GM21576 (cell line): ENCODE measurements at regions not wholly inside any gene's neighbourhood (a gene's known extent, or its start where the extent isn't known, plus 50 kb on each side); places are given as distances from the start of the nearest gene placed in this dataset.

Experiments used
- ATAC-seq: cut with Tn5 transposase; IDR thresholded peaks from one replicate; pipeline ENCODE4 v1.9.1; 2021; ENCODE audit warnings: mild to moderate bottlenecking, moderate library complexity; ENCODE audit not compliant: unreplicated experiment

DNA sequence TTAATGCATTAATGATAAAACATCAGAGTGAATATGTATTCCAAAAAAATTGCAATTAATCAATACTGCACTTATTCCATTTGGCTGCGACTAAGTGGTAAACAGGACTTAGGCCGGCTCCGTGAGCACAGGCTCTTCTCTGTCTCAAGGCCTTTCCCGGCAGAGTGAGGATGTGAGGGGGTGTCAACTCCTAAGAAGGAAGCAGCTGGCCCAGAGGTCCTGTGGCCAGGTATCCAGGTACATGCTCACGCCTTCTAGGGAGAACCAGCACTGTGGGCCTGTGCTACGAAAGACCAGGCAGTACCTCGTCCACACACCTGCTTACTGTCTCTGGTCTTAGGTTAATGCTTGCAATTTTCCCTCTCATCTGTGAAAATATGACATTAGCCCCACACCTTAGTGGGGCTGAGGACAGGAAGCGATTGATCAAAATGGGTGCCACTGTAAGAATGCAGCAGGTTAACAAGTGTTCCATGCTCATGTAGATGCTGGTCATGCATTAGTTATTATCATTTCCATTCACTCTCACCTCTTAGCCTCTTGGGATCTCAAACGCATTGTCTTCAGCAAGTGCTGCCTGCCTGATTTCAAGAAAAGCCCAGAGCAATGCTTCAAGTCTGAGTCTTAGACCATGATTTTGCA, 175.3 kb downstream of the ABHD5 start:
- ATAC-seq = no peak

DNA sequence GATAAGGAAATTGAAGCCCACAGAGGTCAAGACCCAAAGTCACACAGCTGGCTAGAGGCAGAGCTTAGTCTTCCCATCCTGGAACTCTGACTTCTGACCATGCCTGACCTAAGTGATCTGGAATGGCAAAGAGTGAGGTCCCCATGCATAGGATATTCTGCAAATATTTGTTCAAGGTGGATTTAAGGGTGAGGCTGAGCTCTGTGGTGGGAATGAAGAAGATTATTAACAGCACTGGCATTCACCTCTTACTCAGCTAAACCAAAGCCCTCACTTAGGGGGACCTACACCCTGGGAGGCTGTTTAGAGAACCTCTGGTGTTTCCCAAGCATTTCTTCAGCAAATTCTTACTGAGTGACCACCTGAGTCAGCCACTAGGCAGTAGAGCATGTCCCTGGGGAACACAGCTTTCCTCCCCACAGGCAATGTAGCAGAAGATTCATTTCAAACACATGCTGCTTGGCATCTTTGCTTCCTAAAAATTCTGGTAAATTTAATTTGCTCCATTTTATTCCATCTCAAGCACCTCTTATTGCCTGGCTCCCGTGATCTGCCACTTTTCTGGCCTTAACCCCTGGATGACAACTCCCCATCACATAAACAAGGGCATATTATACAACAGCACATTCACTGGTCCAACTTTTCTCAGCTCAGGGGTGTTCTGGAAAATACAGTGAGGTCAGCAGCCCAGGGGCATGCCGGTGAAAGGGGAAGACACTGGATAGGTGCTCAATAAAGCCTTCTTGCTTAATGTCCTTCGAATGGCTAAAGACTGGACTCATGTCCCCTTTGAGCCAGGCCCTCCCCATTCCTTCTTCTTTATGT, 176.0 kb downstream of the ABHD5 start:
- ATAC-seq = no peak

DNA sequence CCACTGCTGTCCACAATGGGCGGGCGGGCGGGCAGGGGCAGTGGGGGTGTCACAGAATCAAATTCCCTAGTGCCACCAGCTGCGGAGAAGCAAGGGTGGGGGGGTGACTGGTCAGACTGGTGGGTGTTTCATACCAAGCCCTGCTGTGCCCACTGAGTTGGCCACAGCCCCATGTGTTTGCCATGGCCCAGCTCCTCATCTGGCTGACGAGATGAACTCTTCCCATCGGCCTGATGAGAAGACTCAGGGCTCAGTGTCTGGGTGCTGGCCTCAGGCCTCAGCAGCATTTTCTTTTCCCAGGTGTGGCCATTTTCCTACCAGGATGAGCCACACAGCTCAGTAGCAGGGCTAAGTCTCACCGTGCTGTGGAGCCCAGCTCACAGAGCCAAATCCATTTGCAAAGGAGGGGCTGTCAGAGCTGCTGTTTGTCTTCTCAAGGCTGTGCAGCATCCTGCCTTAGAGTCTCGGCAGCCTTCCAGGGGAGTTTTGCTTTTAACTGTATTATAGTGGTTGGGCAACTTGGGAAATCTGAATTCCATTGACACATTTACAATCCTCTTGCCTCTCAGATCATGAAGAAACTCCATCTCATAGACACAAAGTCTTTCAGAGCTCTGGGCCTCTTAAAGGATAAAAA, 176.8 kb downstream of the ABHD5 start:
- no peak for ATAC-seq

DNA sequence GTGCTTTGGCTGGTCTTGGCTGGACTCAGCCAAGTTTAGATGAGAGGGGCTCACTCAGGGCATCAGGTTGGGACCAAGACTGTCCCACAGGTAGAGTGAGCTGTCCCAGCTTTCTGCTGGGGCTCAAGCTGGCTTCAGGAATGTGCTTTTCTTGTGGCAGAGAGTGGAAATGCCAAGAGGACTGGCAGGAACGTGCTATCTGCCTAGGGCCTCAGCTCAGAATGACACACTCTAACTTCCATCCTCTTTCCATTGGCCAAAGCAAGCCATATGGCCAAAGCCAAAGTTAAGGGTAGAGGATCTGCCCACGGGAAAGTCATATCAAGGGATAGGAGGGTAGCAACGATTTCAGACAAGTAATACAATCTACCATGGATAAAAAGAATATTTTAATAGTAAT, 178.8 kb downstream of the ABHD5 start:
- no peak for ATAC-seq

GRCh38 chr3:43870120-43870519, 179.4 kb downstream of the ABHD5 start:
- no peak for ATAC-seq

DNA sequence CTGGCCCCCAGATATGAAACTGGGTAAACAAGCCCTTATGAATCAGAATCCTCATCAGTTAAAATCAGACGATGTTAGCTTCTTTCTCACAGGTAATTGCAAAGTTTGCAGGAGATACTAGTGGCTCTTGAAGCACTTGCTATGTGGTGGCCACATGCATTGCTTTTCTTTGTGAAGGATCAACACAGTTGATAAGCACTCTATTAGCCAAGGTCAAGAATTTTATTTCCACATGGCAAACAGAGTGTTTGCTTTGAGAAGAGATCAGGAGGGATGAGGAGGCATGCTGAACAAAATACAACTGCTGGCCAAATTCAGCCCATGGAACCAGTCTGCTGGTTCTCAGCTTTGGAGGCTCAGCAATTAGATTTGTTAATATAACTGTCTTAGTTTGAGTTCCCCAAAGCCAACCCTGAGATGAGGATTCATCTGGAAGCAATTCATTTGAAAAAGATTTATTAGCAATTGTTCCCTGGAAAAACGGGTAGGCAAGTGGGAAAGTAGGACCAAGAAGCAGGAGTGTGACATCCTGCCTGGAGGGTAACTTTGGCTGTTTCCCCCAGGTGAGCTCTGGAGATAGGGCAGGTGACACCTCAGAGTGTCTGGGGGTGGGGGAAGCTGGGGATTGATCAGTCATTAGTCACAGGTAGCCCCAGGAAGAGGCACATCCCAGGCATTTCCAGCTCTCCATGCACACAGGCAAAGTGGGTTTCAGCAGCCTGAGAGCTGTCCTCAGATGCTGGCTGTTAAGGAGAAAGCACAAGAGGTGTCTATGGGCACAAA, 180.3 kb downstream of the ABHD5 start:
- no peak for ATAC-seq

- ATAC-seq = no peak
Observed at GRCh38 chr3:43871627-43872245, 181.0 kb downstream of the ABHD5 start.

DNA sequence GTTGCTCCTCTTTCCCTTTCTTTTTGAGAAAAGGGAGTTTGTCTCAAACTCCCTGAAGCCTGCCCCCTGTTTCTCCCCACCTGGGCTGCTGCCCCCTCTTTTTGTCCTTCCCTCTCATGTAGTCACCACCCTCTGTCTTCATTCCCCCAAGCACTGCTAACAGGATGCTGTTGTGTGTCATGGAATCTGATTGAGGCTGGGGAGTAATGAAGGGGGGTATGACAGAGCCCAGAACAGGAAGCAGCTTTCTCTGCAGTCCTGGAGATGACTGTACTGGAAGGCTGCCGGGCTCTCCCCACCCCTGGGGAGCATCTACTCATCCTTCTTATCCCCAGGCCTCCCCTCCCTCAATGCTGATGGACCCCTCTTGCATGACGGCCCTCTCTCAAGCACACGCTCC, 181.6 kb downstream of the ABHD5 start:
- ATAC-seq = no peak

DNA sequence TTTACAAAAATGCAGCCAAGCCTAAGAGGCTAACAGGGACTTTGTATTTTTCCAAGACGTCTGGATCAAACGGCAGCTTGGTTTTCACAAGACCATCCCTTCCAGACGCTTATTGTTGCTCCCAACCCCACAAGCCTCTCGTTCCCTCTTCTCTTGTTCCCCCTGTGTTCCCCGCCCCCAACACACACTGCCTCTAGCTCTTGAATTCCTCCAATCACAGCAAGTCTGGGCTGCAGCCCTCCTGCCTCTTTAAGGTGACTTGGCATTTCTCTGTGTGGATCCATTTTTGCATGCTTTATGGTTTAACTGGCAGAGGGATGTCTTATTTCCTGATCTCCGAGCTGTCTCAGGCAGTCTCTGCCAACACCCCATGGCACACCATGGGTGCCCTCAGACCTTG, 182.2 kb downstream of the ABHD5 start:
- ATAC-seq = no peak

DNA sequence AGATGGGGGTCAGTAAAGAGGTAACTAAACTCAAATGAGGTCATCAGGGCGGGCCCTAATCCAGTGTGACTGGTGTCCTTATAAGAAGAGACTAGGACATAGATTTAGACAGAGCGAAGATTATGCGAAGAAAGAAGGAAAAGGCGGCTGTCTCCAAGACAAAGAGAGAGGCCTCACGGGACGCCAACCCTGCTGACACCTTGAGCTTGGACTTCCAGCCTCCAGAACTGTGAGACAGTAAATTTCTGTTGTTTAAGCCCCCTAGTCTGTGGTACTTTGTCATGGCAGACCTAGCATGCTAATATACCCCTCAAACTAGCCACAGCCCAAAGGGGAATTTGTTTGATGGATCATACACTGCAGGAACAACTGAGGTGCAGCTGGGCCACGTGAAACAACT, 183.0 kb downstream of the ABHD5 start:
- ATAC-seq = no peak

DNA sequence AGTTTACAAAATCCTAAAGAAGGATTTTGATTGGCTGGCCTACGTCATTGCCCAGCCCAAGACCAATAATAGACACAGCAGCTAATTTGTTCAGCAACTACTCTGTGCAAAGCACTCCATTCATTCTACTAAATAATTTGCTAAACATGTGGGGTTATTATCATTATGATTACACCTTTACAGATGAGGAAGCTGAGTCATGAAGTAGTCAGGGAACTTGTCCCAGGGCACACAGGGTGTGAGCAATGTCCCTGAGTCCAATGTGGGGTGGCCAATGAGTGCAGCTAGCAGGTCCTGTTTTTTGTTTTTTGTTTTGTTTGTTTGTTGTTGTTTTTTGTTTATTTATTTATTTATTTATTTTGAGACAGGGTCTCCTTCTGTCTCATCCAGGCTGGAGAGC, 183.6 kb downstream of the ABHD5 start:
- ATAC-seq = no peak

DNA sequence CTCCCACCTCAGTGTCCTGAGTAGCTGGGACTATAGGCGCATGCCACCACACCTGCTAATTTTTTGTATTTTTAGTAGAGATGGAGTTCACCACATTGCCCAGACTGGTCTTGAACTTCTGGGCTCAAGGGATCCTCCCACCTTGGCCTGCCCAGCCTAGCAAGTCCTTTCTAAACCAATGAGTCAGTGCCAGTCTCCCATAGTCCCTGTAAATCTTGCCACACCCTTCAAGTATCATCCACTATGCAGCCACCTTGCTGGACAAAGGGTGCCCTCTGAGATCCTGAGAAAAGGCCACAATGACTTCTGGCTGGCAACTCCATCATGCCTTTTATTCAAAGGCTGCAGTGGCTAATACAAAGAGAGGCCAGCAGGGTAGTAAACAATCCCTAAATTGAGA, 184.0 kb downstream of the ABHD5 start:
- ATAC-seq = no peak

DNA sequence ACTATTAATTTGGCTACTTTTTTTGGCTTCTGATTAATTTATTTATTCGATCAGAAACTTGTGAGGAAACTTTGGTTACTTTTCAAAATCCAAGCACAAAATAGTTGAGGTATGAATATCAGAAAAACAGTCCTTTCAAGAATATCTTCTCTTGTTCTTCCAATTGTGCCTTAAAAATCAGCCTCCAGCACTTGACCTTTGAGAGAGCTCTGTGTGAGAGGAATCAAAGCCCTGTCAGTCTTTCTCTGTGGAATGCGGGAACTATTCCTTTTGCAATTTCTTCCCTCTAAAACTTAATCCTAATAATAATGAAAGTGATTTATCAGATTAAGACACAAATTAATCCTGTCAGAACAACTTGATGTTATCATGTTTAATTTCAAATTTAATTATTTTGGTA, 185.9 kb downstream of the ABHD5 start:
- no peak for ATAC-seq

GRCh38 chr3:43879166-43879565, 188.4 kb downstream of the ABHD5 start:
- no peak for ATAC-seq

DNA sequence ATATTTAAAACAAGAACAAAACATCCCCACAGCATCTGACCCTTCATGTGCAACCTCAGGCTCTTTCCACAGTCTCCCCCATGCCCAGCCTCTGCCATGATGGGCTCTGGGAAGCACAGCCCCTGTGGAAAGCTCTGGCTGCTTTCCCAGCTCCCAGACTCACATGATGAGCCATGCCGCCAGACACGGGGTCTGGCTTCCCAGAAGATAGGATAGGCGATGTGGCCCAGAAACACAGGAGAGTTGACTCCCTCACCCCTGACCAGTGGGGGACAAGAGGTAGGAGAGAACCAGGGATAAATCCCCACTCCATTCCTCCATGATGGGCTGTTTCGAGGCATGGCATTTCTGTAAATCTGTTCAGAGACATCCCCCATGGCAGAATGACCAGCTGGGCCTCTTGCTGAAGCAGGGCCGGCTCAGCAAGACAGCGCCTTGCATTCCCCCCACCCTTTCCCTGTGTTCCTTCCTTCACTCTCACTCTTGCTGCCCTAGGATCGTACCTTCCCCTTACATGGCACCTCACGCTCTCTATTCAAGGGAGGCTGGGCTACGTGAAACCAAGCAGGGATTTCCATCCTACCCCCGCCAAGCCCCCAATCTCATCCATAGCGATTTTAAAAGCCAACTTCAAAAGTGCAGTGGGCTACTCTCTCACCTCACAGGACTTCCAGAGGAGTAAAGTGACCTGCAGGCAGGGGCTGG, 192.4 kb downstream of the ABHD5 start:
- no peak for ATAC-seq

GRCh38 chr3:43883729-43884396, 193.1 kb downstream of the ABHD5 start:
- ATAC-seq = no peak

- no peak for ATAC-seq
Observed at GRCh38 chr3:43884581-43884980, 193.8 kb downstream of the ABHD5 start.

GRCh38 chr3:43885908-43886618, 195.3 kb downstream of the ABHD5 start:
- no peak for ATAC-seq

- ATAC-seq = no peak
Observed at GRCh38 chr3:43892061-43892460, 201.3 kb downstream of the ABHD5 start.
